Keratinocyte (primary cell): ENCODE measurements at regions not wholly inside any gene's neighbourhood (a gene's known extent, or its start where the extent isn't known, plus 50 kb on each side); places are given as distances from the start of the nearest gene placed in this dataset.

Experiments
- DNase-seq: peaks from one replicate; pipeline ENCODE4 v3.0.0-alpha.2; 2011; ENCODE audit warnings: low read depth, missing footprints, low spot score
- FAIRE-seq: peaks from 2 replicates; lab custom pipeline; 2011; peaks lifted over from hg19 to GRCh38; lab: Jason Lieb, UNC
- H2AFZ ChIP-seq: 2 replicates; pipeline ENCODE4 v1.6.0; 2012; ENCODE audit warnings: low read length, control low read depth, inconsistent platforms; ENCODE audit not compliant: control insufficient read depth
- H3K27ac ChIP-seq: 2 replicates; pipeline ENCODE4 v1.5.1; 2011; ENCODE audit warnings: low read length; ENCODE audit not compliant: control insufficient read depth, insufficient read depth
- H3K27me3 ChIP-seq: 3 replicates; pipeline ENCODE4 v1.6.0; 2011; ENCODE audit warnings: low read length; ENCODE audit not compliant: control insufficient read depth, insufficient read depth; ENCODE audit errors: extremely low read depth
- H3K36me3 ChIP-seq, 2 experiments: 2 replicates in 1 of 2; 3 replicates in 1 of 2; pipeline ENCODE4 v1.5.1; 2011; ENCODE audit warnings: low read length in 2 of 2, mild to moderate bottlenecking in 1 of 2; ENCODE audit not compliant: control insufficient read depth in 2 of 2, insufficient read depth in 2 of 2; ENCODE audit errors: extremely low read depth in 1 of 2
- H3K4me1 ChIP-seq: 3 replicates; pipeline ENCODE4 v1.5.1; 2011; ENCODE audit warnings: low read length; ENCODE audit not compliant: control insufficient read depth, insufficient read depth; ENCODE audit errors: extremely low read depth
- H3K4me2 ChIP-seq: 3 replicates; pipeline ENCODE4 v1.6.0; 2011; ENCODE audit warnings: low read depth, low read length; ENCODE audit not compliant: control insufficient read depth, insufficient read depth; ENCODE audit errors: extremely low read depth
- H3K4me3 ChIP-seq, 3 experiments: fragments of 200-600 bp in 1 of 3; sonication (generic) in 1 of 3; 2 replicates in 2 of 3; 3 replicates in 1 of 3; pipeline ENCODE4 v1.5.1; 2011 to 2016; ENCODE audit warnings: low read length in 3 of 3, mild to moderate bottlenecking in 3 of 3, control low read depth in 2 of 3, inconsistent platforms in 1 of 3, low read depth in 1 of 3, mixed read lengths in 1 of 3, mixed run types in 1 of 3, moderate library complexity in 1 of 3; ENCODE audit not compliant: control insufficient read depth in 2 of 3, insufficient read depth in 2 of 3; ENCODE audit errors: extremely low read depth in 1 of 3
- H3K79me2 ChIP-seq: 2 replicates; pipeline ENCODE4 v1.6.0; 2012; ENCODE audit warnings: low read length; ENCODE audit not compliant: control insufficient read depth, insufficient read depth
- H3K9ac ChIP-seq: 3 replicates; pipeline ENCODE4 v1.6.0; 2011; ENCODE audit warnings: low read length; ENCODE audit not compliant: control insufficient read depth, insufficient read depth; ENCODE audit errors: extremely low read depth
- H3K9me1 ChIP-seq: 3 replicates; pipeline ENCODE4 v1.6.0; 2011; ENCODE audit warnings: low read length; ENCODE audit not compliant: control insufficient read depth, insufficient read depth; ENCODE audit errors: extremely low read depth
- H3K9me3 ChIP-seq: 2 replicates; pipeline ENCODE4 v1.5.1; 2012; ENCODE audit warnings: low read depth, low read length; ENCODE audit not compliant: control insufficient read depth
- H4K20me1 ChIP-seq: 3 replicates; pipeline ENCODE4 v1.6.0; 2011; ENCODE audit warnings: low read length; ENCODE audit not compliant: control insufficient read depth, insufficient read depth; ENCODE audit errors: extremely low read depth
- CTCF ChIP-seq, 3 experiments: IDR thresholded peaks in 1 of 3; conservative IDR thresholded peaks in 1 of 3; optimal IDR thresholded peaks in 1 of 3; 2 replicates in 2 of 3; 3 replicates in 1 of 3; pipeline versions ENCODE3 to v1.5.1; 2011; ENCODE audit warnings: low read length in 3 of 3, mild to moderate bottlenecking in 3 of 3, moderate library complexity in 2 of 3, control low read depth in 1 of 3, inconsistent platforms in 1 of 3; ENCODE audit not compliant: insufficient read depth in 2 of 3; ENCODE audit errors: extremely low read depth in 1 of 3
- EZH2 ChIP-seq: IDR thresholded peaks from one replicate; pipeline ENCODE4 v1.6.1; 2012; ENCODE audit warnings: inconsistent platforms, mild to moderate bottlenecking, low read length, moderate library complexity
- dilution Hi-C: fragments of 300-500 bp; cut with MboI; formaldehyde crosslinking; loops from one replicate; pipeline ENCODE4 v1.7.0; 2020; ENCODE audit warnings: low sequenced_read_pairs; ENCODE audit not compliant: extremely low pct_ligation_motif_present

GRCh38 chr9:12975496-12975895 is 200.7 kb downstream of the LURAP1L start:
- Histone ChIP-seq H3K9ac (no peak overlapping the region), H3K4me1 (no peaks in the 10 kb centered on the region), H3K79me2 (no peaks in the 10 kb centered on the region), H2AFZ (no peak overlapping the region), H3K9me1 (no peaks in the 10 kb centered on the region), H3K36me3 (no peaks in the 10 kb centered on the region), H3K27me3 (no peaks in the 10 kb centered on the region), H3K4me2 (no peak overlapping the region), H3K9me3 (no peaks in the 10 kb centered on the region), H3K4me3 (no peak overlapping the region), H4K20me1 (no peaks in the 10 kb centered on the region), H3K27ac (no peak overlapping the region)
- dilution Hi-C loops, result no loop called here
- no peak for FAIRE-seq
- TF ChIP-seq EZH2 (no peak), CTCF (optimal IDR thresholded peaks at IDR 0.05 in 1 of 3, IDR thresholded peaks at IDR 0.05 in 1 of 3, conservative IDR thresholded peaks at IDR 0.05 in 1 of 3; ENCODE audit: extremely low read depth in 1 of 3, insufficient read depth in 2 of 3, low read length in 3 of 3) (no peak)
- no peak for DNase-seq

- no peak overlapping the region for H3K4me3 ChIP-seq
- no peak overlapping the region for H3K4me2 ChIP-seq
- H2AFZ ChIP-seq, result no peak overlapping the region
- no peaks in the 10 kb centered on the region for H3K79me2 ChIP-seq
- no peak overlapping the region for H3K9ac ChIP-seq
- no peak for DNase-seq
- H4K20me1 ChIP-seq, result no peaks in the 10 kb centered on the region
- TF ChIP-seq EZH2 (no peak), CTCF (optimal IDR thresholded peaks at IDR 0.05 in 1 of 3, IDR thresholded peaks at IDR 0.05 in 1 of 3, conservative IDR thresholded peaks at IDR 0.05 in 1 of 3; ENCODE audit: extremely low read depth in 1 of 3, insufficient read depth in 2 of 3, low read length in 3 of 3) (no peak)
- no peak for FAIRE-seq
- no peaks in the 10 kb centered on the region for H3K4me1 ChIP-seq
- H3K9me3 ChIP-seq, result no peaks in the 10 kb centered on the region
- dilution Hi-C loops, result no loop called here
- H3K27ac ChIP-seq, result no peak overlapping the region
- no peaks in the 10 kb centered on the region for H3K9me1 ChIP-seq
- no peaks in the 10 kb centered on the region for H3K36me3 ChIP-seq
- no peaks in the 10 kb centered on the region for H3K27me3 ChIP-seq
Observed at GRCh38 chr9:12980085-12980851, 205.4 kb downstream of the LURAP1L start.
